Astrocyte of the spinal cord (primary cell): ENCODE measurements at regions not wholly inside any gene's neighbourhood (a gene's known extent, or its start where the extent isn't known, plus 50 kb on each side); places are given as distances from the start of the nearest gene placed in this dataset.
A peak's percentile ranks its signal among the peaks of the same experiment; 100 is the strongest.

Experiments used
- DNase-seq: peaks from one replicate; pipeline ENCODE4 v3.0.0; 2011; ENCODE audit warnings: low read depth, low spot score
- H3K4me3 ChIP-seq: 2 replicates; pipeline ENCODE4 v1.5.1; 2011; ENCODE audit warnings: low read depth, mild to moderate bottlenecking, low read length, moderate library complexity
- in situ Hi-C: cut with HindIII; loops from 2 replicates; pipeline ENCODE4 v1.10.0; 2017; ENCODE audit warnings: low sequenced_read_pairs
- TF ChIP-seq, protein P1 (sequence below): IDR thresholded peaks from 2 replicates; pipeline ENCODE4 v1.5.1; 2012; ENCODE audit warnings: low read depth, mild to moderate bottlenecking, low read length, inconsistent platforms

DNA sequence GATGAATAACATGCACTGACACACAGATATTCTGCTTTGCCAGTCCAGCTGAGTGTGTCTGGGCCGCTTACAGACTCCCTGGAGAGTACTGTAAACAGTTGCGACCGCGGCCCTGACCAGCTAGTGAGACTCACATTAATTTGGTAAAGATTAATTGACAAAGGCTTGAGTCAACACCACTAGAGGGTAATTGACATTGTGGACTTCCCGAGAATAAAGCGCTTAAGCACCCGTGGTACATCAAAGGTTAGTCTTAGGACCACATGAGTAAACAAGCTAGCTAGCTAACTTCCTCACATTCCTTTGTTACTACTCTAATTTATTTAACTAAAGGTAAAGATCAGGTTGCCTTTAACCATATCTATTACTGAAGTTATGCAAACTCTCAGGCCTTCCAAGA, 624.4 kb upstream of the ARGLU1 start:
- TF ChIP-seq, protein P1, sequence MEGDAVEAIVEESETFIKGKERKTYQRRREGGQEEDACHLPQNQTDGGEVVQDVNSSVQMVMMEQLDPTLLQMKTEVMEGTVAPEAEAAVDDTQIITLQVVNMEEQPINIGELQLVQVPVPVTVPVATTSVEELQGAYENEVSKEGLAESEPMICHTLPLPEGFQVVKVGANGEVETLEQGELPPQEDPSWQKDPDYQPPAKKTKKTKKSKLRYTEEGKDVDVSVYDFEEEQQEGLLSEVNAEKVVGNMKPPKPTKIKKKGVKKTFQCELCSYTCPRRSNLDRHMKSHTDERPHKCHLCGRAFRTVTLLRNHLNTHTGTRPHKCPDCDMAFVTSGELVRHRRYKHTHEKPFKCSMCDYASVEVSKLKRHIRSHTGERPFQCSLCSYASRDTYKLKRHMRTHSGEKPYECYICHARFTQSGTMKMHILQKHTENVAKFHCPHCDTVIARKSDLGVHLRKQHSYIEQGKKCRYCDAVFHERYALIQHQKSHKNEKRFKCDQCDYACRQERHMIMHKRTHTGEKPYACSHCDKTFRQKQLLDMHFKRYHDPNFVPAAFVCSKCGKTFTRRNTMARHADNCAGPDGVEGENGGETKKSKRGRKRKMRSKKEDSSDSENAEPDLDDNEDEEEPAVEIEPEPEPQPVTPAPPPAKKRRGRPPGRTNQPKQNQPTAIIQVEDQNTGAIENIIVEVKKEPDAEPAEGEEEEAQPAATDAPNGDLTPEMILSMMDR = no peak
- H3K4me3 ChIP-seq = no peak overlapping the region
- in situ Hi-C loops = no loop called here
- DNase-seq = peak; percentile 68

DNA sequence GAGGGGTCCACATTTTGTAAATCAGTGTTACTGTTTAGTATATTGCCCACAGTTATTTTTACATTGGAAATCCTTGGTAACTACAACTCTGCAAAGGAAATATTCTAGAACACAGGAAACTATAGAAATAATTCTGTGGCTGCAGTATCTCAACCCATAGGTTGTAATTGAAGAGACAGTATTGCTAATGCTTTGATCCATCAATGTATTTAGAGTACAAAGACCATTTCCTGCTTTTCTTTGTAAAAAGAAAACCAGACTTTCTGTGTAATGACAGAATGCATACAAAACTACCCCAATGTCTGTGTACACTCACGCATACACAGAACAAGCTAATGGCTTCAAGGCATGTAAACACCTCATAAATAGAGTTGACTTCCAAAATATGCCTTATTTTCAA, 622.1 kb upstream of the ARGLU1 start:
- no peak overlapping the region for H3K4me3 ChIP-seq
- TF ChIP-seq, protein P1 = no peak
- DNase-seq = no peak
- in situ Hi-C loops = no loop called here

DNA sequence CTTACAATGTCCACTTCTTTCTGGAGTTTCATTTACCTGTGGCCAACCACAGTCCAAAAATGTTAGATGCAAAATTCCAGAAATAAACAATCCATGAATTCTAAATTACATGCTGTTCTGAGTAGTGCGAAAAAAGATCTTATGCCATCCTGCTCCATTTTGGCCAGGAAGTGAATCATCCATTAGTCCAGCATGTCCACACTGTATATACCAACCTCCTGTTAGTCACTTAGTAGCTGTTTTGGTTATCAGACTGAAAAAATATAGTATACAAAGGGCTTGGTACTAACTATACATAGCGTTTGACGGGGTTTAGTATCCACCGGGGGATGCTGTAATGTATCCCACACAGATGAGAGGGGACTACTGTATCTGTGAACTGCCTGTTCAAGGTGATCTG, 618.0 kb upstream of the ARGLU1 start:
- TF ChIP-seq, protein P1 = no peak
- peak; percentile 45 for DNase-seq
- in situ Hi-C loops = no loop called here
- H3K4me3 ChIP-seq = no peak overlapping the region

DNA sequence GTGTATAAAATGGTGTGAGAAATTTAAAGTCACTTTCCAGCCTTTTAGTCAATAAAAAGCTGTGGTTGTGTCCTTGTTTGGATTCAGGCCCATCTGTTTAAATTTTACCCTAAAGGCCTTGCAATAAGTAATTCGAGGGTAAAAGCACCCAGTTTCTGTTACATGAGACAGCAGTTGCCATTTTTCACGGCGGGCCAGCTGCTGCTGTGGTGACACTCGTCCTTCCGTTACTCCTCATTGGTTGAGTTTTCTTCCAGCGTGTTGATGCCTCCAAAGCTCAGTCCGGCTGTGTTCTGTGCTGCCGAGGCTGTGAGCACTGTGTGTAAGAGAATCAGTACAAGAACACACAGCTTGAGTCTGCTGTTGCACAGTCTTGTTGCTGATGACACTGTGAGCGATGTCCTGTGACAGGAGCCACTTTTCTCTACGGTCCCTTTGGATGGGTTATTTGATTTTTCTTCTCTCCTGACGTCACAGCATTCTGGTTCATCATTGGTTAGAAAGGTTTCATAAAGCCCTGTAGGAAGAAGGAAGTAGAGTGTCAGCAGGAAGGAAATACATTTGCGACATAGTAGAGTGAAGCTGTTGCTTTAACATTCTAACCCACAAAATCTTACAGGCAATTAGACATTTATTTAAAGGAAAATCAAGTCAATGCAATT, 602.5 kb upstream of the ARGLU1 start:
- H3K4me3 ChIP-seq = no peak overlapping the region
- TF ChIP-seq, protein P1 = no peak
- in situ Hi-C loops = no loop called here
- DNase-seq = no peak

DNA sequence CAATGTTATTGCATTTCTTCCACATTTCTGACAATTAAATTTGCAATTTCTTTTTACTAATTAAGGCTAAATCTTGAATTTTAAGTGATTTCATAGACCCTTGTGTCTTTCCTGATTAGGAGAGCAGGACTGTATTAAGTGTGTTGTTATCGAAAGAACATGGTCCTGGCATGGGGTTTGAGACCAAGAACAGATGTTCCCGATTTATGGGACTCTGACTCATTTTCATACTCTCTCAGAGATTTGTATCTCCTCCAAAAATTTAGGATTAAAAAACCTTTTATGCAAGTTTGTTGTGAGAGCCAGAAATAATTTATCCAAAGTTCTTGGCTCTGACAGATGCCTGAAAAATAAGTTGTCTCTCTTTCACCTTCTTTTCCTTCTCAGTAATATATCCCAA, 589.3 kb upstream of the ARGLU1 start:
- in situ Hi-C loops = no loop called here
- TF ChIP-seq, protein P1 = no peak
- H3K4me3 ChIP-seq = no peak overlapping the region
- DNase-seq = no peak

DNA sequence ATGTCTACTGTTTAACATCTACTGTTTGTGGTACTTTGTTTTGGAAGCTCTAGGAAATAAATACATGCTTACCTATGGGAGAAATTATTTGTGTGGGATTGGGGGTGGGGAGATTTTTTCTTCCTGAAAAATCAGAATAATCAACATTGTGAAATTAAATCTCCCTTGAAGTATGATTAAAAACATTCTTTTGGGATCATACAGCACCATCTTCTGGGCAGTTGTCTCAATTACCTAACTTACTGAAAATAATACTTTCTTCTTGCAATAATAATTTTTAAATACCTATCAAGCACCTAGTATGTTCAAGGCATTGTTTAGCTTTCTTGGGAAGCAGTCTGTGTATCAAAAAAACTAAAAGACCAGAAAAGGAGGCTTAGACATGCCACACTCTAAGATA, 576.5 kb upstream of the ARGLU1 start:
- DNase-seq = peak; percentile 13
- H3K4me3 ChIP-seq = no peak overlapping the region
- TF ChIP-seq, protein P1 = peak; percentile 22
- in situ Hi-C loops = no loop called here
